ENCODE measurements at regions not wholly inside any gene's neighbourhood (a gene's known extent, or its start where the extent isn't known, plus 50 kb on each side); places are given as distances from the start of the nearest gene placed in this dataset.

DNA sequence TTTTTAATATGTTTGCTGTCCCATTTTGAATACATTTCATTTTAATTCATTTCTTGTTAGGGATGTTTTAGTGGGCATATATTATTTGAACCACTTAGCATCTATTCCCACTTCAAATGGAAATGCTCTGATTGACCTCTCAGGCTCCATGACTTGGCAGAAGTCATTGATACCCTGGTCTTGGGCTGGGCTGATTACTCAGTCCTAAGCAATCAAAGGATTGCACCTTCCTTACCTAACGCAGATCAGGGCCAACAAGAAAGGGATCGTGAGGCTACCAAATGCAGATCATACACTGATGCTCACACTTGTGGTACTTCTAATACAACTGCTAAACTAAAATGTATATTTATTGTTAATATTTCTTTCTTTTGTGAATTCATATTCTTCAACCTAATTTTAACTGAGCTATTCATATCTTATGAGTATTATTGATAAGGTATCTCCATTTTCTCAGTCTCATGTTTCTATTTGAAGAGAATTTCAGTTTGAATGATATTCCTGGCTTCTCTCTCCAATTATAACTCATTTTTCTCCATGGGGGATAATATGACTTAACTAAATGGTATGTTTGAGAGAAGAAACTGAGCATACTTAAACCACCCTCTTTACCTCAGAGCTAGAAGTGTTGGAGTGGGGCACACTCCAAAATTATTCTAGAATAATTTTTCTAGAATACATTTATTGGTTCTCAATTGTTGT is 615.5 kb upstream of the ADAMTS5 start:
- no peak for TF ChIP-seq CTCF (IDR thresholded peaks at IDR 0.05)
- Histone ChIP-seq H3K4me3 (no peak overlapping the region), H3K36me3 (ENCODE audit: insufficient read depth in 1 of 2, low read depth in 1 of 2) (no peaks in the 10 kb centered on the region), H3K27ac (no peak overlapping the region), H3K4me1 (no peaks in the 10 kb centered on the region), H3K9me3 (no peaks in the 10 kb centered on the region), H3K27me3 (ENCODE audit: insufficient read depth in 3 of 3, low read length in 2 of 3) (no peaks in the 10 kb centered on the region)
- intact Hi-C loops (cut with DNase I), result no loop called here
- WGBS, 3 donors, result 90 to 98% (median 95%) methylated on average over 2 of the region's 2 CpGs
- DNase-seq, result no peak
- ATAC-seq, result no peak

GRCh38 chr21:27581168-27581567 is 614.3 kb upstream of the ADAMTS5 start:
- no peak for DNase-seq
- intact Hi-C loops (cut with DNase I), result no loop called here
- TF ChIP-seq CTCF (IDR thresholded peaks at IDR 0.05), result no peak
- H3K4me1 ChIP-seq, result no peaks in the 10 kb centered on the region
- H3K4me3 ChIP-seq, result no peak overlapping the region
- no peak for ATAC-seq
- no peak overlapping the region for H3K27ac ChIP-seq
- no peaks in the 10 kb centered on the region for H3K9me3 ChIP-seq
- 92 to 94% (median 92%) methylated on average over 4 of the region's 4 CpGs for WGBS, 3 donors
- no peaks in the 10 kb centered on the region for H3K36me3 ChIP-seq (ENCODE audit: insufficient read depth in 1 of 2, low read depth in 1 of 2)
- H3K27me3 ChIP-seq (ENCODE audit: insufficient read depth in 3 of 3, low read length in 2 of 3), result no peaks in the 10 kb centered on the region

DNA sequence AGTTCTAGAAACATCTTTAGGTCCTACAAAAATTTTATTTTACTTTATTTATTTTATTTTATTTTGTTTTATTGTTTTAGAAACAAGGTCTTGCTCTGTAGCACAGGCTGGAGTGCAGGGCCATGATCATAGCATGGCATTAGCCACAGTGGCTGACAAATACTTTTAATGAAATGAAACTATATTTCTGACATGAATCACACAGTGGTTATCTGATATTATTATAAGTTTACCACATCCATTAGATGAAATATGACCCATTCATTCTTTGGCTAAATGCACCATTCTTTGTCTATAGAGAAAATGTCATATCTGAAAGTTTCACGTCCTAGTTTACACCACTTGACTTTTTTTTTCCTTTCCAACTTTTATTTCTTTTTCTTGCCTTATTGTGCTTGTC is 613.4 kb upstream of the ADAMTS5 start:
- WGBS, 3 donors, result 96 to 100% (median 97%) methylated on average over 1 of the region's 1 CpG
- no peak for TF ChIP-seq CTCF (IDR thresholded peaks at IDR 0.05)
- H3K4me1 ChIP-seq, result no peaks in the 10 kb centered on the region
- no peak for DNase-seq
- no peaks in the 10 kb centered on the region for H3K36me3 ChIP-seq (ENCODE audit: insufficient read depth in 1 of 2, low read depth in 1 of 2)
- no peak overlapping the region for H3K27ac ChIP-seq
- H3K27me3 ChIP-seq (ENCODE audit: insufficient read depth in 3 of 3, low read length in 2 of 3), result no peaks in the 10 kb centered on the region
- intact Hi-C loops (cut with DNase I), result no loop called here
- no peaks in the 10 kb centered on the region for H3K9me3 ChIP-seq
- H3K4me3 ChIP-seq, result no peak overlapping the region
- ATAC-seq, result no peak

DNA sequence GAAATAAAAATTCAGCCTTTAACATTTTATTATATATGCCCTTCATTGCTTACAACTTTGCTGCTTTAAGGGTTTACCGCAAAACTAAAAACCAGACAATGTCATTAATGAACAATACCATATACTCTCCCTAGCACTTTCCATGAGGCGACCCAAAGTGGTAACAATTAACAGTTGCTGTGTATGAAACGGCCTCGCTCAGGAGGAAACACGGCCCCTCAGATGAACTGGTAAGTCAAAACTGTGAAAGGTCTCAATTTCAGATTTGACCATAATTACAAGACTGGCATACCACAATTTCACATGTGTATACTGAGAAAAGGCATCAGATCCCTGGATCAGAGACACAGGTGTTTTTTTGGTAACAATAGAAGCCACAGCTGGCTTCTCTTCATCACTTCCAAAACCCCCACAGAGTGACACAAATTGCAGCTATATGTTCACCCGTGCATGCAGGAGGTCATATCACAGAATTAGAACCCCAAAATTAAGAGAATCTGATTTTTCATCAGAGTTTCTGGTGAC is 611.9 kb upstream of the ADAMTS5 start:
- Histone ChIP-seq H3K27me3 (ENCODE audit: insufficient read depth in 3 of 3, low read length in 2 of 3) (no peaks in the 10 kb centered on the region), H3K4me3 (no peak overlapping the region), H3K36me3 (ENCODE audit: insufficient read depth in 1 of 2, low read depth in 1 of 2) (no peaks in the 10 kb centered on the region), H3K9me3 (no peaks in the 10 kb centered on the region), H3K27ac (no peak overlapping the region), H3K4me1 (no peaks in the 10 kb centered on the region)
- no peak for TF ChIP-seq CTCF (IDR thresholded peaks at IDR 0.05)
- intact Hi-C loops (cut with DNase I), result no loop called here
- no peak for ATAC-seq
- no peak for DNase-seq
- WGBS, 3 donors, result 81 to 83% (median 82%) methylated on average over 6 of the region's 6 CpGs

DNA sequence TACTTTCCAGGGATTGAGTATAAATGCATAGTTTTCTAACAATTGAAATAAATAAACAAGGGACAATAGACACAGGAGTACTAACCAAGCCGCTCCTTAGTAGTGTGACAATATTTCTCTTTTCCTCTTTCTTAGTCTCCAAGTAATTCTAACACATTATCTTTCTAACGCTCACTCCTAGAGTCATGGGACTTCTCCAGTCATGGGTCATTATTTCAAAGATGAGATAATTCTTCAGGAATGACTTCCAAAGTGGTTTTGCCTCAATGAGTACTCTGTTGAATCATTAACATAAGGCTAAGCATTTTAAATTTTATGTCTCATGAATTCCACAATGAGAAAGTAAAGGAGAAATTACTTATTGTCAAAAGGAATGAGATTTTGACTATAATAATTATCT is 605.8 kb upstream of the ADAMTS5 start:
- Histone ChIP-seq H3K9me3 (no peaks in the 10 kb centered on the region), H3K27me3 (ENCODE audit: insufficient read depth in 3 of 3, low read length in 2 of 3) (no peaks in the 10 kb centered on the region), H3K27ac (no peak overlapping the region), H3K4me1 (peaks cover 18% of the 10 kb centered on the region), H3K4me3 (no peak overlapping the region), H3K36me3 (ENCODE audit: insufficient read depth in 1 of 2, low read depth in 1 of 2) (no peaks in the 10 kb centered on the region)
- ATAC-seq (no peak), DNase-seq (no peak)
- 56 to 82% (median 71%) methylated on average over 2 of the region's 2 CpGs for WGBS, 3 donors
- no peak for TF ChIP-seq CTCF (IDR thresholded peaks at IDR 0.05)
- intact Hi-C loops (cut with DNase I), result no loop called here

Data from psoas muscle (tissue), 7 donors.